Fibroblast of lung (primary cell): ENCODE measurements at regions not wholly inside any gene's neighbourhood (a gene's known extent, or its start where the extent isn't known, plus 50 kb on each side); places are given as distances from the start of the nearest gene placed in this dataset.

Experiments
- DNase-seq, 2 donors: peaks; one replicate each; pipeline versions ENCODE4 v3.0.0 to v3.0.0-alpha.2; 2010; ENCODE audit warnings: low read depth in 2 of 2
- H2AFZ ChIP-seq: 2 replicates; pipeline ENCODE4 v1.5.1; 2012; ENCODE audit warnings: low read length, control low read depth, inconsistent platforms
- H3K27ac ChIP-seq: 2 replicates; pipeline ENCODE4 v1.5.1; 2011; ENCODE audit warnings: low read length, control low read depth; ENCODE audit not compliant: insufficient read depth
- H3K27me3 ChIP-seq: 2 replicates; pipeline ENCODE4 v1.5.1; 2011; ENCODE audit warnings: mild to moderate bottlenecking, low read length; ENCODE audit not compliant: control insufficient read depth, insufficient read depth
- H3K36me3 ChIP-seq: 2 replicates; pipeline ENCODE4 v1.5.1; 2011; ENCODE audit warnings: low read length; ENCODE audit not compliant: control insufficient read depth, insufficient read depth
- H3K4me1 ChIP-seq: 2 replicates; pipeline ENCODE4 v1.5.1; 2011; ENCODE audit warnings: low read length; ENCODE audit not compliant: control insufficient read depth, insufficient read depth; ENCODE audit errors: extremely low read depth
- H3K4me2 ChIP-seq: 2 replicates; pipeline ENCODE4 v1.5.1; 2011; ENCODE audit warnings: low read length, control low read depth; ENCODE audit not compliant: insufficient read depth; ENCODE audit errors: extremely low read depth
- H3K4me3 ChIP-seq, 4 experiments: fragments of 200-600 bp in 1 of 4; sonication (generic) in 1 of 4; replicated peaks in 1 of 4; 2 replicates each; pipeline ENCODE4 v1.5.1; 2011 to 2016; ENCODE audit warnings: low read length in 4 of 4, low read depth in 3 of 4, mild to moderate bottlenecking in 3 of 4, control low read depth in 2 of 4, inconsistent platforms in 1 of 4, mixed read lengths in 1 of 4; ENCODE audit not compliant: insufficient read depth in 1 of 4; ENCODE audit errors: control extremely low read depth in 1 of 4
- H3K79me2 ChIP-seq: 2 replicates; pipeline ENCODE4 v1.5.1; 2012; ENCODE audit warnings: mild to moderate bottlenecking, low read length, inconsistent platforms; ENCODE audit not compliant: control insufficient read depth, insufficient read depth
- H3K9ac ChIP-seq: 2 replicates; pipeline ENCODE4 v1.5.1; 2011; ENCODE audit warnings: mild to moderate bottlenecking, low read length, control low read depth; ENCODE audit not compliant: insufficient read depth
- H3K9me3 ChIP-seq: 2 replicates; pipeline ENCODE4 v1.5.1; 2012; ENCODE audit warnings: low read depth, low read length; ENCODE audit not compliant: control insufficient read depth, insufficient read depth
- H4K20me1 ChIP-seq: 2 replicates; pipeline ENCODE4 v1.5.1; 2011; ENCODE audit warnings: low read length; ENCODE audit not compliant: control insufficient read depth, insufficient read depth; ENCODE audit errors: extremely low read depth
- EZH2 ChIP-seq: IDR thresholded peaks from 2 replicates; pipeline ENCODE4 v1.5.1; 2012; ENCODE audit warnings: low read length, control low read depth, mild to moderate bottlenecking; ENCODE audit errors: missing control alignments
- TF ChIP-seq, protein P1 (sequence below), 2 donors: IDR thresholded peaks in 1 of 2; conservative IDR thresholded peaks in 1 of 2; 1 replicate in 1 of 2; 2 replicates in 1 of 2; pipeline ENCODE4 v1.5.1; 2011 to 2012; ENCODE audit warnings: low read length in 2 of 2, control low read depth in 1 of 2, inconsistent platforms in 1 of 2, low read depth in 1 of 2, mild to moderate bottlenecking in 1 of 2

DNA sequence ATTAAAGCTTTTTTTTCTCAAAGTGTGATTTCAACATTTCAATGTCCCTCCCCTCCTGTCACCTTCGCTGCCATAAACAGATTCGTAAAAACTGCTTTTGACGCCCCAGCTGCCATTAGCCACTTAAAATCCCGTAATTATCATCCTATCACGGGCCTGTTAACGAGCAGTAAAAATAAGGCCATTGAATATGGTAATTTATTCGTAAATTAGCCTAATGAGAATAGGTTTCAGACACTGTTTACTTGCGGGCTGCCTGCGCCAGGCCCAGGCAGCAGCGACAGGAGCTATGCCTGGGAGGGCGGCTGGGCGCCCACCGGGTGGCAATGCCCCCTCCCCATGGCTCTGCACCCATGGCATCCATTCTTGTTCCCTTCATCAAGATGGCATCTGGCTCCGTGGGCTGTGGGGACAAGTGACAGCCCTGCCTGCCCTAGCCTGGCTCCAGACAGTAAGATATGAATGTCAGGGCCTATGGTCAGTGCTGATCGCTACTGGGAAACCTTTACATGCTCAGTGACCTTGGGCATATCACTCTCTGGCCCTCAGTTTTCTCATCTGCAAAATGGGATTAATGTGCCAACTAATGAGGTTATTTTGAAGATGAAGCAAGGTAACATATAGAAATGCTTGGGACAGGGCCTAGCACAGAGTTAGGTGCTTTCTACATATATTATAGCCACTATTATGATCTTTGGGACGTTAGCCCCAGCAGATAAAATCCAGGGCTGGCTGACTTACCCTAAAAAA lies 500.8 kb downstream of the MN1 start:
- TF ChIP-seq, protein P1, sequence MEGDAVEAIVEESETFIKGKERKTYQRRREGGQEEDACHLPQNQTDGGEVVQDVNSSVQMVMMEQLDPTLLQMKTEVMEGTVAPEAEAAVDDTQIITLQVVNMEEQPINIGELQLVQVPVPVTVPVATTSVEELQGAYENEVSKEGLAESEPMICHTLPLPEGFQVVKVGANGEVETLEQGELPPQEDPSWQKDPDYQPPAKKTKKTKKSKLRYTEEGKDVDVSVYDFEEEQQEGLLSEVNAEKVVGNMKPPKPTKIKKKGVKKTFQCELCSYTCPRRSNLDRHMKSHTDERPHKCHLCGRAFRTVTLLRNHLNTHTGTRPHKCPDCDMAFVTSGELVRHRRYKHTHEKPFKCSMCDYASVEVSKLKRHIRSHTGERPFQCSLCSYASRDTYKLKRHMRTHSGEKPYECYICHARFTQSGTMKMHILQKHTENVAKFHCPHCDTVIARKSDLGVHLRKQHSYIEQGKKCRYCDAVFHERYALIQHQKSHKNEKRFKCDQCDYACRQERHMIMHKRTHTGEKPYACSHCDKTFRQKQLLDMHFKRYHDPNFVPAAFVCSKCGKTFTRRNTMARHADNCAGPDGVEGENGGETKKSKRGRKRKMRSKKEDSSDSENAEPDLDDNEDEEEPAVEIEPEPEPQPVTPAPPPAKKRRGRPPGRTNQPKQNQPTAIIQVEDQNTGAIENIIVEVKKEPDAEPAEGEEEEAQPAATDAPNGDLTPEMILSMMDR (conservative IDR thresholded peaks at IDR 0.05 in 1 of 2, IDR thresholded peaks at IDR 0.05 in 1 of 2; ENCODE audit: low read depth in 1 of 2, low read length in 2 of 2): no peak
- TF ChIP-seq EZH2: no peak
- no peaks in the 10 kb centered on the region for H3K9me3 ChIP-seq
- H3K27ac ChIP-seq: no peak overlapping the region

DNA sequence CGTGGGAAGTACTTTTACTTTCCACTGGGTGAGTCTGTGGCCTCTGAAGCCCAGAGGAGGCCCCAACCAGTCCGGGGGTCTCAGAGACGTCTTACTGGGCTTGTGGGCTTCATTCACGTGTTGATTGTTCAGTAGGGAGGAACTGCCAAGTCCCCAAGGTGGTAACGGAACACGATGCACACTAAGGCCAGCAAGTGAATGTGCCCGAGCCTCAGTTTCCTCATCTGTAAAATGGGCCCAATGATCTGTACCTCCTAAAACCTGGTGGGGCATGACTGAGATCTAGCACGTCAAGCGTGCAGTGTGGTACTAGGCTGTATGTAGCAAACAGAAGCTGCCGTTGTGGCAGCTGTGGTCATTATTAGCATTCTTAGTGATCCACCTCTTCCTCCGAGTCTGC lies 499.1 kb downstream of the MN1 start:
- no peaks in the 10 kb centered on the region for H3K9me3 ChIP-seq
- no peaks in the 10 kb centered on the region for H3K36me3 ChIP-seq
- no peaks in the 10 kb centered on the region for H4K20me1 ChIP-seq
- H2AFZ ChIP-seq: no peak overlapping the region
- H3K9ac ChIP-seq: no peak overlapping the region
- no peaks in the 10 kb centered on the region for H3K27me3 ChIP-seq
- no peak for DNase-seq
- no peak overlapping the region for H3K4me3 ChIP-seq
- no peaks in the 10 kb centered on the region for H3K4me1 ChIP-seq
- H3K27ac ChIP-seq: no peak overlapping the region
- no peak overlapping the region for H3K4me2 ChIP-seq
- H3K79me2 ChIP-seq: no peaks in the 10 kb centered on the region
- TF ChIP-seq EZH2: no peak

More for the DNA sequence above, 500.8 kb downstream of the MN1 start:
- H3K79me2 ChIP-seq: no peaks in the 10 kb centered on the region
- no peaks in the 10 kb centered on the region for H3K4me1 ChIP-seq
- no peak overlapping the region for H3K4me3 ChIP-seq
- H2AFZ ChIP-seq: no peak overlapping the region
- H3K36me3 ChIP-seq: no peaks in the 10 kb centered on the region
- H3K27me3 ChIP-seq: no peaks in the 10 kb centered on the region
- H3K9ac ChIP-seq: no peak overlapping the region
- no peaks in the 10 kb centered on the region for H4K20me1 ChIP-seq
- H3K4me2 ChIP-seq: no peak overlapping the region
- DNase-seq: no peak

DNA sequence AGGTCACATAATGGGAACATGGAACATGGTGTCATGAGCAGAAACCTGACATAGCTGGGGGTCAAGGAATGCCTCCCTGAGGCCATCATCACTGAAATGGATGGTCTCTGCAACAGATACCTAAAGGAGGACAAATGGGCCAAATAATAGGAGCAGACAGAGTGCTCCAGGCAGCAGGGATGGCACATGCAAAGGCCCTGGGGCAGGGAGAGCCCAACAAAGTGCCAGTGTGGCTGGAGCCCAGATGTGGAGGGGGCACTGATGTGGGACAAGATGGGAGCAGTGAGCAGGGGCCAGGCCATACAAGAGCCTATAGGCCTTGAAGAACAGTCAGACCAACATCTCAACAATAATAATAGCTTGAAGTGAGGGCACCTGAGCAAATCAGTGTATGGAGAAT lies 497.8 kb downstream of the MN1 start:
- Histone ChIP-seq H3K4me2 (no peak overlapping the region), H3K27me3 (no peaks in the 10 kb centered on the region), H3K4me3 (no peak overlapping the region), H2AFZ (no peak overlapping the region), H3K4me1 (no peaks in the 10 kb centered on the region), H3K79me2 (no peaks in the 10 kb centered on the region), H3K9ac (no peak overlapping the region), H3K27ac (no peak overlapping the region), H3K9me3 (no peaks in the 10 kb centered on the region), H3K36me3 (no peaks in the 10 kb centered on the region), H4K20me1 (no peaks in the 10 kb centered on the region)
- no peak for DNase-seq
- no peak for TF ChIP-seq EZH2
- TF ChIP-seq, protein P1 (conservative IDR thresholded peaks at IDR 0.05 in 1 of 2, IDR thresholded peaks at IDR 0.05 in 1 of 2; ENCODE audit: low read depth in 1 of 2, low read length in 2 of 2): no peak
